ENCODE measurements at regions not wholly inside any gene's neighbourhood (a gene's known extent, or its start where the extent isn't known, plus 50 kb on each side); places are given as distances from the start of the nearest gene placed in this dataset.
"Not testable (repeated sequence)": the region's sequence is repeated elsewhere in the genome, so short reads cannot be mapped to it uniquely, and the experiment has no call there.

GRCh38 chr7:41438705-41439514, 264.0 kb downstream of the INHBA start:
- Histone ChIP-seq H3K9me3 (ENCODE audit: insufficient read depth, low read length) (no peaks in the 10 kb centered on the region), H3K9ac (ENCODE audit: low read length) (no peak overlapping the region), H3K79me2 (ENCODE audit: low read length) (no peaks in the 10 kb centered on the region), H3K27ac (ENCODE audit: low read length) (no peak overlapping the region), H3K4me3 (ENCODE audit: low read length) (no peak overlapping the region), H3K27me3 (ENCODE audit: low read depth, low read length) (no peaks in the 10 kb centered on the region), H3K36me3 (replicated peaks; ENCODE audit: low read depth, low read length) (no peaks in the 10 kb centered on the region), H4K20me1 (ENCODE audit: insufficient read depth, low read length) (no peaks in the 10 kb centered on the region), H3K4me2 (ENCODE audit: low read length) (no peak overlapping the region), H3K4me1 (ENCODE audit: low read length) (no peaks in the 10 kb centered on the region; the same call in 1 of the 2 replicates), H2AFZ (ENCODE audit: low read depth, low read length) (no peak overlapping the region)
- TF ChIP-seq CTCF (IDR thresholded peaks at IDR 0.05; ENCODE audit: low read depth, low read length) = no peak
- TF ChIP-seq EZH2phosphoT487 (IDR thresholded peaks at IDR 0.05; ENCODE audit: low read depth) = no peak

- Histone ChIP-seq H2AFZ (ENCODE audit: low read depth, low read length) (no peak overlapping the region), H3K4me2 (ENCODE audit: low read length) (no peak overlapping the region), H3K27me3 (ENCODE audit: low read depth, low read length) (no peaks in the 10 kb centered on the region), H3K27ac (ENCODE audit: low read length) (no peak overlapping the region), H3K4me3 (ENCODE audit: low read length) (no peak overlapping the region), H3K36me3 (replicated peaks; ENCODE audit: low read depth, low read length) (no peaks in the 10 kb centered on the region), H3K4me1 (ENCODE audit: low read length) (no peaks in the 10 kb centered on the region; the same call in 1 of the 2 replicates), H3K9ac (ENCODE audit: low read length) (no peak overlapping the region), H4K20me1 (ENCODE audit: insufficient read depth, low read length) (no peaks in the 10 kb centered on the region), H3K79me2 (ENCODE audit: low read length) (no peaks in the 10 kb centered on the region), H3K9me3 (ENCODE audit: insufficient read depth, low read length) (no peaks in the 10 kb centered on the region)
- TF ChIP-seq EZH2phosphoT487 (IDR thresholded peaks at IDR 0.05; ENCODE audit: low read depth) (no peak), CTCF (IDR thresholded peaks at IDR 0.05; ENCODE audit: low read depth, low read length) (no peak)
These were observed 265.4 kb downstream of the INHBA start for GRCh38 chr7:41437257-41438196.

- H3K79me2 ChIP-seq (ENCODE audit: low read length) = no peaks in the 10 kb centered on the region
- H2AFZ ChIP-seq (ENCODE audit: low read depth, low read length) = no peak overlapping the region
- H3K27me3 ChIP-seq (ENCODE audit: low read depth, low read length) = no peaks in the 10 kb centered on the region
- no peaks in the 10 kb centered on the region for H4K20me1 ChIP-seq (ENCODE audit: insufficient read depth, low read length)
- H3K27ac ChIP-seq (ENCODE audit: low read length) = no peak overlapping the region
- H3K4me3 ChIP-seq (ENCODE audit: low read length) = no peak overlapping the region
- no peak for TF ChIP-seq CTCF (IDR thresholded peaks at IDR 0.05; ENCODE audit: low read depth, low read length)
- no peak for TF ChIP-seq EZH2phosphoT487 (IDR thresholded peaks at IDR 0.05; ENCODE audit: low read depth)
- H3K9me3 ChIP-seq (ENCODE audit: insufficient read depth, low read length) = no peaks in the 10 kb centered on the region
- H3K36me3 ChIP-seq (replicated peaks; ENCODE audit: low read depth, low read length) = no peaks in the 10 kb centered on the region
- H3K4me2 ChIP-seq (ENCODE audit: low read length) = no peak overlapping the region
- no peak overlapping the region for H3K9ac ChIP-seq (ENCODE audit: low read length)
- H3K4me1 ChIP-seq (ENCODE audit: low read length) = no peaks in the 10 kb centered on the region
These were observed 266.8 kb downstream of the INHBA start for GRCh38 chr7:41436139-41436538.

- not testable (repeated sequence) for H3K9ac ChIP-seq (ENCODE audit: low read length); H3K27me3 ChIP-seq (ENCODE audit: low read depth, low read length); H3K4me2 ChIP-seq (ENCODE audit: low read length); H3K4me3 ChIP-seq (ENCODE audit: low read length); H4K20me1 ChIP-seq (ENCODE audit: insufficient read depth, low read length); H3K9me3 ChIP-seq (ENCODE audit: insufficient read depth, low read length); H3K79me2 ChIP-seq (ENCODE audit: low read length); H3K4me1 ChIP-seq (ENCODE audit: low read length); H3K36me3 ChIP-seq (replicated peaks; ENCODE audit: low read depth, low read length); H3K27ac ChIP-seq (ENCODE audit: low read length); H2AFZ ChIP-seq (ENCODE audit: low read depth, low read length)
These were observed 267.9 kb downstream of the INHBA start for GRCh38 chr7:41435020-41435419.

Data from OCI-LY3 (cell line).